Parathyroid adenoma (tissue), 2 donors: ENCODE measurements at regions not wholly inside any gene's neighbourhood (a gene's known extent, or its start where the extent isn't known, plus 50 kb on each side); places are given as distances from the start of the nearest gene placed in this dataset.

Source experiments
- H2AFZ ChIP-seq: fragments of 300-600 bp; sonication (generic); one replicate; pipeline ENCODE4 v1.7.0; 2017; ENCODE audit warnings: antibody characterized with exemption, mild to moderate bottlenecking
- H3K27ac ChIP-seq: fragments of 300-600 bp; sonication (generic); one replicate; pipeline ENCODE4 v1.7.0; 2017
- H3K27me3 ChIP-seq: fragments of 300-600 bp; sonication (generic); one replicate; pipeline ENCODE4 v1.7.0; 2017; ENCODE audit warnings: low read length; ENCODE audit not compliant: control insufficient read depth, insufficient read depth
- H3K36me3 ChIP-seq: fragments of 300-600 bp; sonication (generic); one replicate; pipeline ENCODE4 v1.7.0; 2017; ENCODE audit warnings: low read length; ENCODE audit not compliant: control insufficient read depth, insufficient read depth
- H3K4me1 ChIP-seq: fragments of 300-600 bp; sonication (generic); one replicate; pipeline ENCODE4 v1.7.0; 2017; ENCODE audit warnings: control low read depth
- H3K4me2 ChIP-seq: fragments of 300-600 bp; sonication (generic); one replicate; pipeline ENCODE4 v1.7.0; 2017; ENCODE audit warnings: low read length
- H3K4me3 ChIP-seq: fragments of 300-600 bp; sonication (generic); one replicate; pipeline ENCODE4 v1.7.0; 2017; ENCODE audit warnings: low read depth, low read length
- H3K79me2 ChIP-seq: fragments of 300-600 bp; sonication (generic); one replicate; pipeline ENCODE4 v1.7.0; 2017; ENCODE audit warnings: control low read depth
- H3K9ac ChIP-seq: fragments of 300-600 bp; sonication (generic); one replicate; pipeline ENCODE4 v1.7.0; 2017; ENCODE audit warnings: mild to moderate bottlenecking
- H3K9me3 ChIP-seq: fragments of 300-600 bp; sonication (generic); one replicate; pipeline ENCODE4 v1.7.0; 2017; ENCODE audit warnings: low read length; ENCODE audit not compliant: control insufficient read depth
- TF ChIP-seq, protein P1 (sequence below): fragments of 300-600 bp; sonication (generic); IDR thresholded peaks from one replicate; pipeline ENCODE4 v1.7.0; 2017; ENCODE audit warnings: antibody characterized with exemption, mild to moderate bottlenecking
- donor health status: primary hyperparathyroidism.

- Histone ChIP-seq H3K4me1 (peaks cover 2% of the 10 kb centered on the region), H3K79me2 (no peaks in the 10 kb centered on the region), H3K27ac (no peak overlapping the region), H3K9me3 (no peaks in the 10 kb centered on the region), H3K4me2 (no peak overlapping the region), H2AFZ (no peak overlapping the region), H3K4me3 (no peak overlapping the region), H3K36me3 (no peaks in the 10 kb centered on the region), H3K9ac (no peak overlapping the region), H3K27me3 (no peaks in the 10 kb centered on the region)
- TF ChIP-seq, protein P1, sequence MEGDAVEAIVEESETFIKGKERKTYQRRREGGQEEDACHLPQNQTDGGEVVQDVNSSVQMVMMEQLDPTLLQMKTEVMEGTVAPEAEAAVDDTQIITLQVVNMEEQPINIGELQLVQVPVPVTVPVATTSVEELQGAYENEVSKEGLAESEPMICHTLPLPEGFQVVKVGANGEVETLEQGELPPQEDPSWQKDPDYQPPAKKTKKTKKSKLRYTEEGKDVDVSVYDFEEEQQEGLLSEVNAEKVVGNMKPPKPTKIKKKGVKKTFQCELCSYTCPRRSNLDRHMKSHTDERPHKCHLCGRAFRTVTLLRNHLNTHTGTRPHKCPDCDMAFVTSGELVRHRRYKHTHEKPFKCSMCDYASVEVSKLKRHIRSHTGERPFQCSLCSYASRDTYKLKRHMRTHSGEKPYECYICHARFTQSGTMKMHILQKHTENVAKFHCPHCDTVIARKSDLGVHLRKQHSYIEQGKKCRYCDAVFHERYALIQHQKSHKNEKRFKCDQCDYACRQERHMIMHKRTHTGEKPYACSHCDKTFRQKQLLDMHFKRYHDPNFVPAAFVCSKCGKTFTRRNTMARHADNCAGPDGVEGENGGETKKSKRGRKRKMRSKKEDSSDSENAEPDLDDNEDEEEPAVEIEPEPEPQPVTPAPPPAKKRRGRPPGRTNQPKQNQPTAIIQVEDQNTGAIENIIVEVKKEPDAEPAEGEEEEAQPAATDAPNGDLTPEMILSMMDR: no peak
These were observed 137.0 kb upstream of the BMP2 start for GRCh38 chr20:6630514-6630913.

DNA sequence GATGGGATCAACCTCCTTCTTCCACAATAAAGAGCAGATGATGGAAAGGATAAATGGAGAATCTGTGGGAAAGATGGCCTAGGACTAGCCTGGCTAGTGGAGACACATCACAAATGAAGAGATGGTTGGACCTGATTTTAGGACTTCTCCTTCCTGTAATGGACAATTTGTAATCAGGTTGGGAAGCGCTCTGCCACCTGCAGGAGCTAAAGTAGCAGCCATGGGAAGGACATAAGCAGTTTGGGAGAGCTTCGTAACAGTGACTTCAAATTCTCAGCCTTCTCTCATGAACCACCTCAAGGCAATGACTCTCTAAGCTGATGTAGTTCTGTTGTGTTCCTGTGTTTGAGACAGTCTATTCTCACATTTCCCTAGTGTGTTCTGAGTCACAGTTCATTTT lies 137.9 kb upstream of the BMP2 start:
- Histone ChIP-seq H3K9ac (no peak overlapping the region), H3K27me3 (no peaks in the 10 kb centered on the region), H3K4me1 (peaks cover 2% of the 10 kb centered on the region), H3K79me2 (no peaks in the 10 kb centered on the region), H3K27ac (no peak overlapping the region), H3K4me3 (no peak overlapping the region), H2AFZ (no peak overlapping the region), H3K4me2 (no peak overlapping the region), H3K9me3 (no peaks in the 10 kb centered on the region), H3K36me3 (no peaks in the 10 kb centered on the region)
- TF ChIP-seq, protein P1: no peak

DNA sequence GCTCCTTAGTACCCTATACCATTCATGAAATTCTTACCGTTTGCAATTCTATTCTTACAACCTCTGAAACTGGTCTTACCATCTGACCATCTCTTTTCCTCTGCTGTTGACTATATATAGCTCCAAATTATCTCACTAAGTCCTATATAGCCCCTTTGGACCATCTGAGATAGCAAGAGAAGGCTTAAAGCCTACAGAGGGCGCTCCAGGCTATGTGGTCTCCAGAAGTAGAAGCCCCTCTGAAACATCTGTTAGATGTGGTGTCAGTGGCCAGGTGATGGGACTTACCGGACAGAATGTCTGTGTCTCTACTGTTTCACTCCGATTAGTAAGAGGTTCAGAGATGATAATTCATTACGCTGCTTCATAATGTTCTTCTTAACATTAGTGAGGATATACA lies 140.7 kb upstream of the BMP2 start:
- H3K9ac ChIP-seq: no peak overlapping the region
- H3K27me3 ChIP-seq: no peaks in the 10 kb centered on the region
- TF ChIP-seq, protein P1: no peak
- H3K27ac ChIP-seq: no peak overlapping the region
- no peaks in the 10 kb centered on the region for H3K9me3 ChIP-seq
- no peak overlapping the region for H3K4me2 ChIP-seq
- no peaks in the 10 kb centered on the region for H3K79me2 ChIP-seq
- no peak overlapping the region for H3K4me3 ChIP-seq
- no peaks in the 10 kb centered on the region for H3K36me3 ChIP-seq
- H2AFZ ChIP-seq: no peak overlapping the region
- no peaks in the 10 kb centered on the region for H3K4me1 ChIP-seq

GRCh38 chr20:6623989-6624388 lies 143.5 kb upstream of the BMP2 start:
- H3K9ac ChIP-seq: no peak overlapping the region
- H3K79me2 ChIP-seq: no peaks in the 10 kb centered on the region
- no peak overlapping the region for H3K4me3 ChIP-seq
- no peak overlapping the region for H3K4me2 ChIP-seq
- no peaks in the 10 kb centered on the region for H3K27me3 ChIP-seq
- H3K27ac ChIP-seq: no peak overlapping the region
- H3K36me3 ChIP-seq: no peaks in the 10 kb centered on the region
- TF ChIP-seq, protein P1: no peak
- H3K9me3 ChIP-seq: no peaks in the 10 kb centered on the region
- H3K4me1 ChIP-seq: no peaks in the 10 kb centered on the region
- no peak overlapping the region for H2AFZ ChIP-seq

- no peaks in the 10 kb centered on the region for H3K36me3 ChIP-seq
- no peaks in the 10 kb centered on the region for H3K4me1 ChIP-seq
- TF ChIP-seq, protein P1: no peak
- no peaks in the 10 kb centered on the region for H3K9me3 ChIP-seq
- H3K4me2 ChIP-seq: no peak overlapping the region
- H3K27me3 ChIP-seq: no peaks in the 10 kb centered on the region
- H3K4me3 ChIP-seq: no peak overlapping the region
- no peak overlapping the region for H3K27ac ChIP-seq
- no peak overlapping the region for H3K9ac ChIP-seq
- no peaks in the 10 kb centered on the region for H3K79me2 ChIP-seq
- no peak overlapping the region for H2AFZ ChIP-seq
These were observed 145.4 kb upstream of the BMP2 start for GRCh38 chr20:6622041-6622440.
